ENCODE measurements at regions not wholly inside any gene's neighbourhood (a gene's known extent, or its start where the extent isn't known, plus 50 kb on each side); places are given as distances from the start of the nearest gene placed in this dataset.

DNA sequence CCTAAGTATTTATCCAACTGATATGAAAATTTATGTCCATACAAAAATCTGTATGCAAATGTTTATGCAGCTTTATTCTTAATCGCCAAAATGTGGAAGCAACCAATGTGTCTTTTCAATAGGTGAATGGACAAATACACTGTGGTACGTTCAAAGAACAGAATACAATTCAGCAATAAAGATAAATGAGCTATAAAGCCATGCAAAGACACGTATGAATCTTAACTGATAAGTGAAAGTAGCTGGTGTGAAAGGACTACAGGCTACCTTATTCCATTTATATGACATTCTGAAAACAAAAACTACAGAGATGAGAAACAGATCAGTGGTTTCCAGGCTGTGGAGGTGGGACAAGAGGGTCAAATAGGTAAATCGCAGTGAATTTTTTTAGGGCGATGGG, 419.6 kb upstream of the B3GALT2 start:
- no peaks in the 10 kb centered on the region for H3K79me2 ChIP-seq (ENCODE audit: insufficient read depth, low read depth, low read length)
- no TSS peak for BruUV-seq (replicated peaks)
- no peak overlapping the region for H3K4me3 ChIP-seq (ENCODE audit: low read depth, low read length, poor library complexity, severe bottlenecking)
- CTCF ChIA-PET (ENCODE audit: unreplicated experiment), result no interaction called here
- no peaks in the 10 kb centered on the region for H3K9me2 ChIP-seq (ENCODE audit: insufficient read depth, low read length)
- no peaks in the 10 kb centered on the region for H3K4me1 ChIP-seq (ENCODE audit: insufficient read depth, low read length, poor library complexity, severe bottlenecking)
- no peaks in the 10 kb centered on the region for H3K36me3 ChIP-seq (ENCODE audit: insufficient read depth, low read length)
- H4K20me1 ChIP-seq (ENCODE audit: insufficient read depth, low read length), result no peaks in the 10 kb centered on the region
- no peaks in the 10 kb centered on the region for H3K9me3 ChIP-seq (ENCODE audit: low read length)
- intact Hi-C loops (cut with micrococcal nuclease; ENCODE audit: unreplicated experiment), result no loop called here
- TF ChIP-seq, protein P1, sequence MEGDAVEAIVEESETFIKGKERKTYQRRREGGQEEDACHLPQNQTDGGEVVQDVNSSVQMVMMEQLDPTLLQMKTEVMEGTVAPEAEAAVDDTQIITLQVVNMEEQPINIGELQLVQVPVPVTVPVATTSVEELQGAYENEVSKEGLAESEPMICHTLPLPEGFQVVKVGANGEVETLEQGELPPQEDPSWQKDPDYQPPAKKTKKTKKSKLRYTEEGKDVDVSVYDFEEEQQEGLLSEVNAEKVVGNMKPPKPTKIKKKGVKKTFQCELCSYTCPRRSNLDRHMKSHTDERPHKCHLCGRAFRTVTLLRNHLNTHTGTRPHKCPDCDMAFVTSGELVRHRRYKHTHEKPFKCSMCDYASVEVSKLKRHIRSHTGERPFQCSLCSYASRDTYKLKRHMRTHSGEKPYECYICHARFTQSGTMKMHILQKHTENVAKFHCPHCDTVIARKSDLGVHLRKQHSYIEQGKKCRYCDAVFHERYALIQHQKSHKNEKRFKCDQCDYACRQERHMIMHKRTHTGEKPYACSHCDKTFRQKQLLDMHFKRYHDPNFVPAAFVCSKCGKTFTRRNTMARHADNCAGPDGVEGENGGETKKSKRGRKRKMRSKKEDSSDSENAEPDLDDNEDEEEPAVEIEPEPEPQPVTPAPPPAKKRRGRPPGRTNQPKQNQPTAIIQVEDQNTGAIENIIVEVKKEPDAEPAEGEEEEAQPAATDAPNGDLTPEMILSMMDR (conservative IDR thresholded peaks at IDR 0.05; ENCODE audit: low read length), result no peak
- TF ChIP-seq EZH2phosphoT487 (IDR thresholded peaks at IDR 0.05; ENCODE audit: borderline replicate concordance, low read depth, low read length), result no peak
- no peak overlapping the region for H3K4me2 ChIP-seq (ENCODE audit: low read length)
- no peak overlapping the region for H3K27ac ChIP-seq (ENCODE audit: low read depth, low read length, poor library complexity, severe bottlenecking)
- H2AFZ ChIP-seq (ENCODE audit: low read length), result no peak overlapping the region
- no peak for DNase-seq (ENCODE audit: low spot score)
- POLR2A ChIA-PET, result interaction anchor here (0.9 to 1.3 kb wide), 2 partner anchors 10 to 142 kb away, joined by 3 to 4 read pairs; no protein-coding TSS in a partner anchor

DNA sequence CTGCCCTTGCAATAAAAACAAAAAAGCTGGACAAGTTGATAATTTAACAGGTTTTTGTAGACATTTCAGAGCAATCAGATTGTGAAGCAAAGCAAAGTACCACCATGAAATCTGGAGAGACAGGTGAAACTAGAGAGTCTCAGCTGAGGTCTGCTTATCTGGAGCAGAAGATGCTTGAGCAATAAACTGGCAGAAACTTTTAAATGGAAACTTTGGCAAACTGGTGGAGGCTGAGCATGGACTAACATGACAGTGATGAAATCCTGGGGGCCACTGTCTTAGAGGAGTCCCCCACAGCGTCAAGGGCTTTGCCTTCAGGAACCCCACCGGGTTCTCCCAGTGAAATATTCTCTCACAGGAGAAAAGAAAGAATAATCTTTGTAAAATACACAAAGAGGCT, 416.3 kb upstream of the B3GALT2 start:
- TF ChIP-seq EZH2phosphoT487 (IDR thresholded peaks at IDR 0.05; ENCODE audit: borderline replicate concordance, low read depth, low read length), result no peak
- no peak overlapping the region for H3K4me2 ChIP-seq (ENCODE audit: low read length)
- no peaks in the 10 kb centered on the region for H3K9me3 ChIP-seq (ENCODE audit: low read length)
- H2AFZ ChIP-seq (ENCODE audit: low read length), result no peak overlapping the region
- H3K79me2 ChIP-seq (ENCODE audit: insufficient read depth, low read depth, low read length), result no peaks in the 10 kb centered on the region
- H3K4me1 ChIP-seq (ENCODE audit: insufficient read depth, low read length, poor library complexity, severe bottlenecking), result no peaks in the 10 kb centered on the region
- ChIA-PET POLR2A (interaction anchor here (0.5 to 1.0 kb wide), 3 partner anchors 39 to 203 kb away, joined by 3 read pairs; no protein-coding TSS in a partner anchor), CTCF (ENCODE audit: unreplicated experiment) (no interaction called here)
- H4K20me1 ChIP-seq (ENCODE audit: insufficient read depth, low read length), result no peaks in the 10 kb centered on the region
- intact Hi-C loops (cut with micrococcal nuclease; ENCODE audit: unreplicated experiment), result no loop called here
- no peak overlapping the region for H3K4me3 ChIP-seq (ENCODE audit: low read depth, low read length, poor library complexity, severe bottlenecking)
- H3K27ac ChIP-seq (ENCODE audit: low read depth, low read length, poor library complexity, severe bottlenecking), result no peak overlapping the region
- H3K36me3 ChIP-seq (ENCODE audit: insufficient read depth, low read length), result no peaks in the 10 kb centered on the region
- no peaks in the 10 kb centered on the region for H3K9me2 ChIP-seq (ENCODE audit: insufficient read depth, low read length)
- no peak for DNase-seq (ENCODE audit: low spot score)
- no TSS peak for BruUV-seq (replicated peaks)

DNA sequence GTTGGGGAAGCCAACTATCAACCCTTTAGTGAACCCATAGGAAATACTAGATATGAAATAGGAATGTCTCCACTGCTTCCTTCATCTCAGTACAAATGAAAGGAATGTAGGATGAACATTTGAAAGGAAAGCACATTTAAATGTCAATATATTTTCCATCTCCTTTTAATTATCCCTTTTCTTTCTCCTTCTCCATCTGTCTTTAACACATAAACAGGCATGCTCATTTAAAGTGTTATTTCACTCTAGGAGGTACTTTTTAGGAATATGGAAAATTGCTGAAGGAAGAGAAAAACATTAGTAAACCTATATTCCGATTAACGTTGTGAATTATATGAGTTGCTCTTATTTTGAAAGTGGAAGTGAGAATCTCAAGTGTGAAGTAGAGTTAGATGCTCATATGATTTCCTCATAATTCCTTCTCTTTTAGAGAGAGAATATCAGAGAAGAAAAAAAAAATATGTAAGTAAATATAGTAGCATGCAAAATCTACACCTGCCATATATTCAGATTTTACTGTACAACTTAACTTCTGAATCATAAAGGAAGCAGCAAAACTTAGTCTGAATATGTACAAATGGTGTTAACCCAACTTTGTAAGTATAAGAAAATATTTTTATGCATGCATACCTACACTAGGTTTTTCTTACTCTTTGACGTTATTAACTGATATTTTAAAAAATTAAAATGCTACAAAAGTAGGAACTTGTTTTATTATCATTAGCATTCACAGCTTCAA, 406.9 kb upstream of the B3GALT2 start:
- intact Hi-C loops (cut with micrococcal nuclease; ENCODE audit: unreplicated experiment), result no loop called here
- no peak overlapping the region for H2AFZ ChIP-seq (ENCODE audit: low read length)

More for the DNA sequence above, 406.9 kb upstream of the B3GALT2 start:
- peak overlapping the region; percentile 28; the same call in 1 of the 2 replicates for H3K4me2 ChIP-seq (ENCODE audit: low read length)
- H3K4me1 ChIP-seq (ENCODE audit: insufficient read depth, low read length, poor library complexity, severe bottlenecking), result peaks cover 17% of the 10 kb centered on the region
- TF ChIP-seq EZH2phosphoT487 (IDR thresholded peaks at IDR 0.05; ENCODE audit: borderline replicate concordance, low read depth, low read length), result no peak
- TF ChIP-seq, protein P1 (conservative IDR thresholded peaks at IDR 0.05; ENCODE audit: low read length), result no peak
- ChIA-PET CTCF (ENCODE audit: unreplicated experiment) (no interaction called here), POLR2A (no interaction called here)
- no peak overlapping the region for H3K4me3 ChIP-seq (ENCODE audit: low read depth, low read length, poor library complexity, severe bottlenecking)
- H4K20me1 ChIP-seq (ENCODE audit: insufficient read depth, low read length), result no peaks in the 10 kb centered on the region
- no peak overlapping the region for H3K27ac ChIP-seq (ENCODE audit: low read depth, low read length, poor library complexity, severe bottlenecking)
- no peaks in the 10 kb centered on the region for H3K36me3 ChIP-seq (ENCODE audit: insufficient read depth, low read length)
- DNase-seq (ENCODE audit: low spot score), result peak; percentile 8
- H3K9me3 ChIP-seq (ENCODE audit: low read length), result no peaks in the 10 kb centered on the region
- no peaks in the 10 kb centered on the region for H3K9me2 ChIP-seq (ENCODE audit: insufficient read depth, low read length)
- H3K79me2 ChIP-seq (ENCODE audit: insufficient read depth, low read depth, low read length), result no peaks in the 10 kb centered on the region
- no TSS peak for BruUV-seq (replicated peaks)
